ENCODE measurements at regions not wholly inside any gene's neighbourhood (a gene's known extent, or its start where the extent isn't known, plus 50 kb on each side); places are given as distances from the start of the nearest gene placed in this dataset.

DNA sequence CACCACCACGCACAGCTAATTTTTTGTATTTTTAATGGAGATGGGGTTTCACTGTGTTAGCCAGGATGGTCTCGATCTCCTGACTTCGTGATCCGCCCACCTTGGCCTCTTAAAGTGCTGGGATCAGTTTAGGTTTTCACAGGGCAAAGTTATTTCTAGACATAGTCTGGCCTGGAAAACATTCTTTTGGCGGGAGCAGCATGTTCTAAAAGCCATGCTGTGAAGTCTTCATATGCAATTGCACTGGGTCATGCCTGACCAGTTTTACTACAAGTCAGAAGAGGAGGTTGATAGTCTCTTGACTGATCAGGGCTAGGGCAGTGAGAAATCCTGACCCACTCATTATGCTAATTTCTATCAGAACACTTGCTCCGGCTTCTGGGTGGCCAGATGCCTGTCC, 131.6 kb upstream of the POU3F1 start:
- TF ChIP-seq POLR2A (IDR thresholded peaks at IDR 0.05) (no peak), POLR2AphosphoS5 (IDR thresholded peaks at IDR 0.05) (no peak)

Data from breast epithelium (tissue), 3 donors.